GM18870 (cell line): ENCODE measurements at regions not wholly inside any gene's neighbourhood (a gene's known extent, or its start where the extent isn't known, plus 50 kb on each side); places are given as distances from the start of the nearest gene placed in this dataset.
"Not testable (repeated sequence)": the region's sequence is repeated elsewhere in the genome, so short reads cannot be mapped to it uniquely, and the experiment has no call there.

Experiments
- ATAC-seq: cut with Tn5 transposase; IDR thresholded peaks from one replicate; pipeline ENCODE4 v1.9.1; 2021; ENCODE audit warnings: moderate library complexity; ENCODE audit not compliant: unreplicated experiment

DNA sequence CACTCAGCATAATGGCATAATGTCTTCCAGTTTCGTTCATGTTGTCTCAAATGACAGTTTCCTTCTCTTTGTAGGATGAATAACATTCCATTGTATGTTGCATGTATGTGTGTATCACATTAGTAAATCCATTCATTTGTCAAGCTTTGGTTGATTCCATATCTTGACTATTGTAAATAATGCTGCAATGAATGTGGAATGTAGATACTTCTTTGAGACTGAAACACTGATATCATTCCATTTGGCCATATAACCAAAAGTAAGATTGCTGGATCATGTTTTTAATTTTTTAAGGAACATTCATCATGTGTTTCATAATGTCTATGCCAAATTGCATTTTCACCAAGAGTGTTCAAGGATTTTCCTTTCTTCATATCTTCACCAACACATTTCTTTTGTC is 1711.4 kb upstream of the PIK3C3 start:
- ATAC-seq: no peak

DNA sequence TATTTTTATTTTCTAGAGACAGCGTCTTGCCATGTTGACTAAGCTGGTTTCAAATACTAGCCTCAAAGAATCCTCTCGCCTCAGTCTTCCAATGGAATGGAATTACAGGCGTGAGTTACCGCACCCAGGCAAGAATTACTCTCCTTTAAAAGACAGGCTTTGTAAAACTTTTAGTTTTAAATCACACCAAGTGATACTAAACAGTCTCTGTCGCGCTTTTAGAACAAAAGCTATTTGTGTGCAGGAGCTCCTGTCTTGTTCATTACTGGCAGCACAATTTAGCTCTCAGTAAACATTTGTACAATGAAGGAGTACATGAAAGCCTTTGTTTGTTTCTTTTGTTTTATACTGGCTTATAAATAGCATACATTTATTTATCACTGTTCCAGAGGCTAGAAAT is 1719.2 kb upstream of the PIK3C3 start:
- ATAC-seq: no peak

DNA sequence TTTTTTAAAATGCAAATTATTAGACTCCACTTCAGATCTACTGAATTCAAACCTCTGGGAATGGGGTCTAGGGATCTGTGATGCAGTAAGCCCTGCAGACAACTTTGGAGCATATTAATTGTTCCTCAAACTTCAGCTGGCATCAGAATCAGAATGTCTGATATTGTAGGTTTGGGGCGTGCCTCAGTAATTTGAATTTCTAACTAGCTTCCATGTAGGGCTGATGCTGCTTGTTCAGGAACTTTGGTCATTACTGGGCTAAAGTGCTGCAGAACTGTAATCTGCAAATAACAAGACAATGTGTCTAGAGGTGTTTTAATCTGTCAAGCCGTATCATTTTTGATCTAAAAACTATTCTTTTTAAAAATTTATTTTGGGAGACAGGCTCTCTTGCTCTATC is 1719.7 kb upstream of the PIK3C3 start:
- ATAC-seq: no peak

DNA sequence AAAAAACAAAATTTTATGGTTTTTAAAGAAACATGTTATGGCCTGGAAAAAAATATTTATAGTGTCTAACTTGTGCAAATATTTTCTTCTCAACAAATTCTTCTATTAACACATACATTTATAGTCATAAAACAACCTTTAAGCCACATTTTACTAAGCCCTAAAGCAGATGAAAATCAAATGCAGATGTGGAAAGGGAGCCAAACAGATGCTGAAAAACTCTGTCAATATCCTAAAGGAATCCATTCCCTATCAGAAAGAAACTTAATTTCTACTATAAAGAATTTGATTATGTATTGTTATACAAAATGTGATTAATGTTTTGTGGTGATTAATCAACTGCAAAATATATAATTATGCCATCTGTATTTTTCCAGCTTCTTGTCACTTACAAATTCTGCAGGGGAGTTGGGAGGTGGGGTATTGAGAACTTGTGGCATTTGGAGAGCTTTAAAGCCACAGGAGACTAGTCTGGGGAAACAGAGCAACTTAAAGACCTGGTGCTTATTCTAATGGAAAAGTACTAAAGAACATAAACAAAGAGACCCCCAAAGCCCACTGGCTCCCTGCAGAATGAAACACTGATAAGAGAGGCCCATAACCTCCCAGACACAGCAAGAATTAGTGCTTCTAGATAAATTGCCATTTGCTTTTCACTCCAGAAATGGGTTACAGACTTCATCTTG is 1721.0 kb upstream of the PIK3C3 start:
- no peak for ATAC-seq

DNA sequence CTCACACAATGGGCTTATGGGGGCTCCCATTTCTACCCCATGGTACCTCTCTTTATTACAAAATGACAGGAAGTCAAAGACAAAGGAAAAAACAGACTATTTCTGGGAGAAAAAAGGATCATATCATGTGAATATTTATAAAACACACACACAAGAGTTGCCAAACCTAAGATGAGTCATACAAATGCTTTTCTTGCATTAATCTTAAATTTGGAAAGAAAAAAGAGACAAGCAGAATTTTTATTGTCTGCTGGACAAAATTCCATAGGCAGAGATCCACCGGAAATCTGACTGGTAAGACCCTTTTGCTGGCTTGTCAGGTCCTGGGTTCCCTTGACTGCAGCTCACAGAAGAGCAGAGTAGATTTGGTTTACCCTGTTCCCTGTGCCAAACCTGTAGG is 1732.3 kb upstream of the PIK3C3 start:
- no peak for ATAC-seq

DNA sequence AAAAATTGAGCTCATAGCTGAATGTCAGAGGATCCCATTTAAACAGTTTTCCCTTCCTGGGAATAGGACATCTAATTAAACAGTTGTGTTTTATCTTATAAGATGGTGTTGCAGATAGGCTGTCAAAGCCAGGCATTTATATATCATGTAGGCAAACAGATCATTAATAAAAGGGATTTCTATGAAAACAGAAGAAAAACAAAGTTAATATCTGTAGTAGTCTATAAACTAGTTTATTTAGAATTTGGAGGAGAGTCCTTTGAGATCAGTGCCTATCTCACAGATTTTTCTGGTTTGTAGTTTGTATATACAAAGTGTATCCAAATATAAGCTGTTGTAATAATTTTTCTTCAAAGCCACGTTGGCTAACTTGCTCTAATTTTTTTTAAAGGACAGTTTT is 1738.2 kb upstream of the PIK3C3 start:
- ATAC-seq: no peak

DNA sequence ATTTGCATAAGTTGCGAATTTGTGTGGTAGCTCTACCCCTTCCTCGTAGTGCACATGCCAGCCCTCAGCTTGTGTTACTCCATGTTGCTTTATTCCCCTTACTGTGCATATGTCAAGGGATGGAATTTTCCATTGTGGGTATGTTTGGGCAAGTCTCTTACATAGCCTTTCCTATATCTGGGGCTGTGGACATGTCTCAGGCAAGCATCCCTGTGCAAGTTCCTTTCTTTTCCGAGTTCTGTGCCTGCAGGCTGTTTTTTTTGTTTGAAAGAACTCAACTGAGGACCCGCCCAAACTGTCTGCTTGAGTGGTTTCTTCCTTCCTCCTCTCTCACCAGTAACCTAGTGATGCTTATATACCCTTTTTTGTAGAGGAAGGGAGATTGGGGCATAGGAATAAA is 1739.1 kb upstream of the PIK3C3 start:
- no peak for ATAC-seq

DNA sequence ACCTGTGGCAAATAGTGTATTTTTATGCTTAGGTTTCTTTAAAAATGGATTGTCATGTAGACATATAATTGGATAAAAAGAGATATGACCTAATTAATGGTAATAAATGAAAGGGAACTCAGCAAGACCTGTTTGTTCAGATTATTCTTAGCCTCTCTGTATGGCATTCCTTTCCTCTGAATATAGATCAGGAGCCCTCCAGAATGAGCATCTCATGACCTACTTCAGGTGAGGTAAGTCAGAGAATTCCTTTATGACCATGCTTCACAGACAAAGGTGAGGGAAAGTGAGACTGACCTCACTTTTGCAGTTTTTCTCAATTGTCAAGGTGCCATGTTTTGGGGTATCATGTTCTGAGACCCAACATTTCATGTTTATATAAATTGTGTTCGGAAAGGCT is 1744.3 kb upstream of the PIK3C3 start:
- no peak for ATAC-seq

DNA sequence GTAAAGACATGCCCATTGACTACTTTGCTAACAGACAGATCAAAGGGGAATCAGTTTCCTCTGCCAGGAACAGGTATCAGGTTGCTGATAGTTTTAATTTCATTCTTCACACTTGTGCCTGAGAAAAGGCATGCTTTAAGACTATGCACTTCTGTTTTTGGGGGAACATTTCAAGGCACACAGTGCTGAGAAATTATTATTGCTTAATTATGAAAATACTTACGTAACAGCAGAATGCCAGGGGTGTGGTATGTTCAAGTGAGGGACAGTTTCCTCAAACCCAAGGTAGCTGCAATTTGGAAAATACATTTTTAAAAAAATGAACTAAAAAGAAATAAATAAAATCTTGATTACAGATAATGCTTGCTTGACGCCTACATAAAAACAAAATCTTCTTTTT is 1746.1 kb upstream of the PIK3C3 start:
- ATAC-seq: no peak

DNA sequence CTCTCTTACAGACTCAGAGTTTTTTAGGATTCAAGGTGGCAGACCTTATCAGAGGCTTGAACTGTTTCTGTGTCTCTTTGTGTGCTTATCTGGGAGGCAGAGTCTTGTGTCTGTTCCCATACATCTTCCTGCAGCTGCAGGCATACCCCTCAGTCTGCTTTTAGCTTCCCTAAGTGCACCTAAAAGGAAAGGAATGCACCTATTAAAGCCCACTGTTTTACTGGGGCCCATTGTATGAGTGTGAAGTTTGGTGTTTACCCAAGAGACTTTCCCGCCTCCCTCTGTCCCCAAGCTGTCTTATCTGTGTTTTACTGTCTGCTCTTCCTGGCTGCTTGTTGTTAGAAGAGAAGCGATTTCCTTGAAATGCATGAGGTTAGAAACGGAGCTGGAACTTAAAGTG is 1757.3 kb upstream of the PIK3C3 start:
- ATAC-seq: no peak

DNA sequence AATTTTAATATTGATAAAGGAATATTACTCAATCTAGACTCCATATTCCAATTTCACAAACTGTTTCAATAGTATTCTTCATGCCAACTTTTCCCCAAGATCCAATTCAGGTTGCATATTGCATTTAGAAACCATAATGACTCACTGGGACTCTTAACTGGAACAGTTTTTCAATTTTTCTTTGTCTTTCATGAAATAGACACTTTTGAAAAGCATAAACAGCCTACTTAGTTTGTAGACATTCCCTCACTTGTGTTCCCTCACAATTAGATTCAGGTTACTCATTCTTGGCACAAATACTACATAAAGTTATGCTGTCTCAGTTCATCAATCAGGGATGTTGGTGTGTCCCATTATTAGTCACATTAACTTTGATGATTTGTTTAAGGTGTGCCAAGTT is 1768.4 kb upstream of the PIK3C3 start:
- no peak for ATAC-seq

DNA sequence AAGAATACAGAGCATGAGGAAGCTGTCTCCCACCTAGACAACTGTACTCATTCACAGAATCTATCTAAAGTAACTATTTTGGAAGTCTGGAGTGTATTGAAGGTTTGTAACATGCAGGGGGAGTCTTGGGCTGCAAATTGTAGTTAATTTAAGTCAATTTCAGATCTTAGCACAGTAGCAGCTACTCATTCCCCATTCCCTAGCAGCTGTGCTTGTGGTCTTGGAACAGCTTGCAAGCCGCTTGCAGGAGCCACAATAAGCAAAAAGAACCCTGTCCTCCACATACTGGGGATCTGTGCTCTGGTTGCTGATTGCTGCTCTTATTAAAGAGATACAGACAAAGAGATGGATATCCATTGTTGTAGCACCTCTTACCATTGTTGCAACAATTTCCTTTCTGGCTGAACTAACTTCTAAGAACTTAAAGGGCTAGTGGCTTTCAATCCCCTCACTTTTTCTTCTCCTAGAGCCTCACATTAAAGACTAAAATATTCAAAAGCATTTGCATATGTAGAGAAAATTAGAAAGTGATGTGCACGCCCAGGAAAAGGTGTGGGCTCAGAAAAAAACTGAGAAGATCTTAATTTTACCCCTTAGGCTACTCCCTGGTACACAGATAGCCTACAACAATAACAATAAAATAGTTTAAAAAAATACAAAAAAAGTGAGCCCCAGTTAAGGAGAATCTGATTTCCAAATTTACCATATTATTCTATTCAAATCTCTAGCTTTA is 1775.1 kb upstream of the PIK3C3 start:
- ATAC-seq: no peak

DNA sequence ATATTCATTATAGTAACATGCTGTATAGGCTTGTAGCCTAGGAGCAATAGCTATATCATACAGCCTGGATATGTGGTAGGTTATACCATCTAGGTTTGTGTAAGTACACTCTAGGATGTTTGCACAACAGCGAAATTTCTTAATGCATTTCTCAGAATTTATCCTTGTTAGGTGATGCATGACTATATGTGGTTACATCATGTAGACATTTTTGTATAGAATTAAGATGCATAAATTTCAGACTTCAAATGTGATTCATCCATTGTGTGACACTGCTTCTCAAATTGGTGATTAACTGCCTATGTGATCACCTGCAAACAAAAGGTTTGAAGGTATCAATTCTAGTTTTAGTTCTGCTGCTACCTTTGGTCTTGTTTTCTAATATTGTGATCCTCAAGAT is 1787.0 kb upstream of the PIK3C3 start:
- no peak for ATAC-seq

DNA sequence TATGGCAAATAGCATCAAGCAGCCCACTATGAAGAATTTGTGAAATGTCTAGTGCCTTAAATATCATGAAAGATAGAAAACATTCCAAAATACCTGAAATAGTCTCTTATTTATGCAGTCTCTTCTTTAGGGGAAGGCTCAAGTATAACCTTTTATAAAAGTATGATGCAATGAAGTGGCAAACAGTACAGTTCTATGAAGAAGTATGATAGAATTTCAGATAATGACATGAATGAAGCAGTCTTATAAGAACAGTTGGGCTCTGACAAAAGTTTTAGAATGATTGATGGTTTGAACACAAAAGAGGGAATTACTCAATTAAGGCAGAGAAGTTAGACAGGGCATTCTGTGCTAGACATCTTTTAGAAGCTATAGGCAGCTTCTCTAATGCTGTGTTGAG is 1791.8 kb upstream of the PIK3C3 start:
- ATAC-seq: no peak

DNA sequence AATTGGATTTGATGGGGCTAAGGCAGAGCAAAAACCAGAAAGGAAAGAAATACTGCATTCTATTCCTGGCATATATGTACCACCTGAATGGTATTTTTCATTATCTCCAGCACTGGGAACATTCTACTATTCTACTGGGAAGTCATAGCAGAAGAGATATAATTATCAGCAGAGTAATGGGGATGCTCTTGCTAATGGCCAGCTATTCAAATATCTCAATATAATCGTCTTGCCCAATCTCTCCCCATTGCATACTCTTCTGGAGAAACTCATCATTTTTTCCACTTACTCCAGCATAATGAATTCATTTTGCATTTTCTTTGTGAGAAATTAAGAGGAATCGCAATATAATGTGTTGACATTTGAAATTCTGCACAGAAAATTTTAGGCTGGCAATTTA is 1794.7 kb upstream of the PIK3C3 start:
- ATAC-seq: no peak

DNA sequence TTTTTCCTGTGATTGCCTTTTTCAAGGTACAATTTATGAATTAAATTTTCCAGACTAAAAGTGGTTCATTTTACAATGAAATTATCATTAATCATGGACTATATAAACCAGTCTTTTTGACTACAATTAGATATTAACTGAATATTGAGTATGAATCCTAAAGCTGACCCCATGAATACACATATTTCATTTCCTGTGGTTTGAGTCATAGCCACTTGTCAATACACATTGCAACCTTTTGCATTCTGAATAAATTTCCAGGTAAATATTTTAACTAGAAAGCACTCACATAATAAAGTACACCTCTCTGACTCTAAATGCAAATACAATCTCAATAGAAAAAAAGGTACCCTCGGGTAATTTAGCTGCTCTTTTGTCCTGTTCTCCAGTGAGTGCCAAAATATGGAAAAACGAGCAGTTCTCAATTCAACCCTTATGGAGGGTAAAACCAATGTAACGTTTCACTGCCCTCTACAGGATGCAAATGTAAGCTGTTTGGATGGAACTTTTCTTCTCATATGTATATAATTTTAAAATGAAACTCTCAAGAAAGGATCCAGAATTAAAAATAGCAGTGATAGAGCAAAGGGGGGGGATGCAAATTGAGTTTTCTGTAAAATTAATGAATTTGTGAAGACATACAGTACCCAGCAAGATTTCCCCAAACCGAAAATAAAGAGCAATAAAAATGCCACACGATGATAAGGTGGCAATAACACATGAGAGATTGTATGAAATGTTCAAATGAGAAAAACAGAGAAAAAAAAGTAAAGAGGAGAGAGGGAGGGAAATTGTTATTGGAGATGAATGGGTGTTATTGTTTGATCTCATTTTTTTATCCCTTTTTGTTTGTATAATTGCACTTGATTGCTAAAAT is 1795.7 kb upstream of the PIK3C3 start:
- ATAC-seq: no peak

DNA sequence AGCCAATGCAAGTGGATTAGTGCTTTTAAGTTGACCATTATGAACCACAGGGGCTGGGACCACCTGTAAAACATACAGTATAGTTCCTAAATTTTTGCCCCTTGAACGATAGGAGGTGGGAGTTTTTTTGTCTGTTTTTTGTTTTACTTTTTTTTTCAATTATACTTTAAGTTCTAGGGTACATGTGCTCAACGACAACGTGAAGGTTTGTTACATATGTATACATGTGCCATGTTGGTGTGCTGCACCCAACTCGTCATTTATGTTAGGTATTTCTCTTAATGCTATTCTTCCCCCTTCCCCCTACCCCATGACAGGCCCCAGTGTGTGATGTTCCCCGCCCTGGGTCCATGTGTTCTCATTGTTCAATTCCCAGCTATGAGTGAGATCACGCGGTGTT is 1797.9 kb upstream of the PIK3C3 start:
- ATAC-seq: no peak

DNA sequence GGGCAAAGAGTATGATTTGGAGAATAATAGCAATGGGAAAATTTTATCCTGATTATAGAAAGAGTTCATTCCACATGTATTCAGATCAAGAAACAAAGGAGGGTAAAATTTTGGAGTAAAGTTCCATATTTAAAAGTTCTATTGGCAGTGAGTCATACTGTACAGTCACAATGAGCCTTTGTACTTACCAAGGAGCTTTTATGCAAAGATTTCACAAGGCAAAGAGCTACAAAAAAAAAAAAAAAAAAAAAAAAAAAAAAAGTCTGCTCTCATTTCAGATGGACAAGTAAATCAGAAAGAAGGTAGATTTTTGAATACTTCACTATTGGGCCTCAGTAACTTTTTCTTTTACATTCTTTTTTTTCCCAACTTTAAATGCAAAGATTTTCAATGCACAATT is 1802.2 kb upstream of the PIK3C3 start:
- ATAC-seq: no peak

DNA sequence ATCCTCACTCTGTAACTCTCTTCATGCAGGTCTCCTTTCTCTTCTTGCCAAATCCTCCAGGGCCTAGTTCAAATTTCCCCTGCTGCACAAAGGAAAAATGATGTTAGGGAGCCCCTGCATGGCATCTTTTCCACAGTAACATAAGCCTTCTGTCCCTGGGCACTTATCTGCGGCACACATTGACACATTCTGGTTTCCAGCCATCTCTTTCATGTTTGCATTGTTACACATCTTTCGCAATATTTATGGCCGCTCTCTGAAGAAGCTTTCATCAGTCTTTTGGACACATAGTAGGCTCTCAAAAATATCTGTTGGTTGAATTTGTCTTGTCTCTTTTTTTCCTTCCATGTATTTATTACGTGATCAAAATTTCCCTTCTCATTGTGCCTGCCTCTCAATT is 1806.1 kb upstream of the PIK3C3 start:
- no peak for ATAC-seq

DNA sequence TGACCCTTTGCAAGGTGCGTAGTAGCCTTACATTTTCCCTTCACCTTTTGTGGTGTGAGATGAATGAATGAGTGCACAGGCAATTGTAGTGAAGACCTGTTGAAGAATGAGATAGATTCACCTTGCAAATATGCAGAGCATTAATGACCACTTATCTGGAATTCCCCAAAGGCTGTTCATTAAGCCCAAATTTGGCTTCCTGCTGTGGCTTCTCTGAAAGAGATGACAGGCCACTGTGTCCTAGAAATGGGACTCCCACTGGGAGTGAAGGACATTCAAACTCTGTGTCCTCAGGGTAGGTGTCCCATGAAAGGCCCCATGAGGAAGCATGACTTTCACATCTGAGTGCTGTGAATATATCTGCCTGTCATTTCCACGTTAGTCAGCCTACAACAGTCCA is 1821.8 kb upstream of the PIK3C3 start:
- no peak for ATAC-seq

DNA sequence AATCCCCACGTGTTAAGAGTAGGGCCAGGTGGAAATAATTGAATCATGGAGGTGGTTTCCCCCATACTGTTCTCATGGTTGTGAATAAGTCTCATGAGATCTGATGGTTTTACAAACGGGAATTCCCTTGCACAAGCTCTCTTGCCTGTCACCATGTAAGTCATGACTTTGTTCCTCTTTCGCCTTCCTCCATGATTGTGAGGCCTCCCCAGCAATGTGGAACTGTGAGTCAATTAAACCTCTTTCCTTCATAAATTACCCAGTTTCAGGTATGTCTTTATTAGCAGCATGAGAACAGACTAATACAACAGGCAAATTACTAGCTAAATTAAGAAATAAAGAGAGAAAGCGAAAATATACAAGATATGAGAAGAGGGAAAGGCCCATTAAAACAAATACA is 1822.6 kb upstream of the PIK3C3 start:
- not testable (repeated sequence) for ATAC-seq

DNA sequence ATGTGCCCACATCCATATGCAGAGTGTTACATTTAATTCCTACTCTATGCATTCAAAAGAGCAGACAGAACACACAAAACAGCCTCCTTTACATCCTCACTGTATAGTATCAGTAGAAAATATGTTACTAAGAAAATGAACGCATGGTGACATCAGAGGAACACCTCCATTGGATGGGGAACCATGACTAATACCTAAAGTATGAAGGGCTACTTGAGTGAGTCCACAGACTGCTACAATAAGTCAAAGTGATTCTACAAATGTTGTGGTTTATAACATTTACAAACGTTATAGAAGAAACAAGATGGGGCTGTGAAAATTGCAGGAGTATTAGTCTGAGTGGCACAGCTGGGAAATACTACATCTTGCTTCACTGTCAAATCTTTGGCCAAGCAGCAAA is 1830.9 kb upstream of the PIK3C3 start:
- ATAC-seq: no peak
